ENCODE measurements at regions not wholly inside any gene's neighbourhood (a gene's known extent, or its start where the extent isn't known, plus 50 kb on each side); places are given as distances from the start of the nearest gene placed in this dataset.

DNA sequence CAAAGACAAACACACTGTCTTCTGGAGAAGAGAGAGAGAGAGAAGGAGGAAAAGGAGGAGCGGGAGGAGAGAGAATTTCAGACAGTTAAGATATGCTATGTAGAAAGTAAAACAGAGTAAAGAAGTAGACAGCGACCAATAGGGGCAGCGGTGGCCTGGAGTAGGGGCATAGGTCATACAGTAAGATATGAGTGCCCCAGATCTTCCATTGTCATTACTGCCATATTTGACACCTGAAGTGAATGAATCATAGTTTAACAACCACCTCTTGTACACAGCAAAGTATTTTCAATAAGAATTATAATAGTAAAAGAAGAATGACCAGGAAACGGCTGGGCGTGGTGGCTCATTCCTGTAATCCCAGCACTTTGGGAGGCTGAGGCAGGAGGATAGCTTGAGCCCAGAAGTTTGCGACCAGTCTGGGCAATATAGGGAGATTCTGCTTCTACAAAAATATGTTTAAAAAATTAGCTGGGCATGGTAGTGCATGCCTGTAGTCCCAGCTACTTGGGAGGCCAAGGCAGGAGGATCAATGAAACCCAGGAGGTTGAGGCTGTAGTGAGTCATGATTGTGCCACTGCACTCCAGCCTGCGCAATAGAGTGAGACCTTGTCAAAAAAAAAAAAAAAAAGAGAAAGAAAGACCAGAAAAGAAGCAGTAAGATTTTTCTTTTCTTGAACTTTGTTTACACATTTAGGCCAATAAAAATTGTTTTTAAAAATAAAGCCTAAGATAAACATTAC is 77.0 kb upstream of the GPR158 start:
- TF ChIP-seq POLR2A (IDR thresholded peaks at IDR 0.05): no peak
- TF ChIP-seq, protein P1, sequence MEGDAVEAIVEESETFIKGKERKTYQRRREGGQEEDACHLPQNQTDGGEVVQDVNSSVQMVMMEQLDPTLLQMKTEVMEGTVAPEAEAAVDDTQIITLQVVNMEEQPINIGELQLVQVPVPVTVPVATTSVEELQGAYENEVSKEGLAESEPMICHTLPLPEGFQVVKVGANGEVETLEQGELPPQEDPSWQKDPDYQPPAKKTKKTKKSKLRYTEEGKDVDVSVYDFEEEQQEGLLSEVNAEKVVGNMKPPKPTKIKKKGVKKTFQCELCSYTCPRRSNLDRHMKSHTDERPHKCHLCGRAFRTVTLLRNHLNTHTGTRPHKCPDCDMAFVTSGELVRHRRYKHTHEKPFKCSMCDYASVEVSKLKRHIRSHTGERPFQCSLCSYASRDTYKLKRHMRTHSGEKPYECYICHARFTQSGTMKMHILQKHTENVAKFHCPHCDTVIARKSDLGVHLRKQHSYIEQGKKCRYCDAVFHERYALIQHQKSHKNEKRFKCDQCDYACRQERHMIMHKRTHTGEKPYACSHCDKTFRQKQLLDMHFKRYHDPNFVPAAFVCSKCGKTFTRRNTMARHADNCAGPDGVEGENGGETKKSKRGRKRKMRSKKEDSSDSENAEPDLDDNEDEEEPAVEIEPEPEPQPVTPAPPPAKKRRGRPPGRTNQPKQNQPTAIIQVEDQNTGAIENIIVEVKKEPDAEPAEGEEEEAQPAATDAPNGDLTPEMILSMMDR (IDR thresholded peaks at IDR 0.05): no peak
